ENCODE measurements at regions not wholly inside any gene's neighbourhood (a gene's known extent, or its start where the extent isn't known, plus 50 kb on each side); places are given as distances from the start of the nearest gene placed in this dataset.

DNA sequence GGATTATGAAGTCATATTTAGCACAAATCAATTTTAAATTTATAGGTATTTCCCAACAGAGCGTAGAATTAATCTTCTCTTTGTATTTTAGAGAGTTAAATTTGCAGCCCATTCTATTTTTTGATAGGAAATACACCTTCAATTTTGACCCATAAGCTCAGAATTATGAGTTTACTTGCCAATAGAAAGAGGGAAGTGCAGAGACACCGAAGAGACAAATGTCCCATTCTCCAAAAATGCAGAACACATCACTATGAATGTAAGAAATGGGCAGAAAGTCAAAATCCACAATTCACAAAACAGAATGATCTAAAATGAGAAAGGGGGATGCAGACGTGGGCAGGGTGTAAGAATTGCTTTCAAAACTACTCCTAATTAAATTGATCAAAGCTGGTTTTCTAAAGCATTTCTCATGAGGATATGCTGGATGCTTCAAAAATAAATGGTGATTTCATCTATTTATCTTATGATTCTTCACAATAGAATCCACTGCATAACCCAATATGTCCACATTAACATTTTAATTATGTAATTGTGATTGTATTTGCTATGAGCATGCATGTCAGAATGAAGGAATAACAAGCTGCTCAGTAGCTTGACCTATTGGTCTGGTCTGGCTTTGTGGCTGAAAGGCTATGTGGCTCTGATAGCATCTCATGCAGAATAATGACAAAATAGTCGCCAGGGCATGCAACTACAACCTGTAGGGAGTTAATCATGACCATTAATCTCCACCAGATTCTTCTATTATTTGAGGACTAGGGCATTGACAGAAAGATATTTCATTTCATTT lies 550.1 kb upstream of the CDH18 start:
- TF ChIP-seq, protein P1, sequence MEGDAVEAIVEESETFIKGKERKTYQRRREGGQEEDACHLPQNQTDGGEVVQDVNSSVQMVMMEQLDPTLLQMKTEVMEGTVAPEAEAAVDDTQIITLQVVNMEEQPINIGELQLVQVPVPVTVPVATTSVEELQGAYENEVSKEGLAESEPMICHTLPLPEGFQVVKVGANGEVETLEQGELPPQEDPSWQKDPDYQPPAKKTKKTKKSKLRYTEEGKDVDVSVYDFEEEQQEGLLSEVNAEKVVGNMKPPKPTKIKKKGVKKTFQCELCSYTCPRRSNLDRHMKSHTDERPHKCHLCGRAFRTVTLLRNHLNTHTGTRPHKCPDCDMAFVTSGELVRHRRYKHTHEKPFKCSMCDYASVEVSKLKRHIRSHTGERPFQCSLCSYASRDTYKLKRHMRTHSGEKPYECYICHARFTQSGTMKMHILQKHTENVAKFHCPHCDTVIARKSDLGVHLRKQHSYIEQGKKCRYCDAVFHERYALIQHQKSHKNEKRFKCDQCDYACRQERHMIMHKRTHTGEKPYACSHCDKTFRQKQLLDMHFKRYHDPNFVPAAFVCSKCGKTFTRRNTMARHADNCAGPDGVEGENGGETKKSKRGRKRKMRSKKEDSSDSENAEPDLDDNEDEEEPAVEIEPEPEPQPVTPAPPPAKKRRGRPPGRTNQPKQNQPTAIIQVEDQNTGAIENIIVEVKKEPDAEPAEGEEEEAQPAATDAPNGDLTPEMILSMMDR (IDR thresholded peaks at IDR 0.05) = no peak
- TF ChIP-seq POLR2A (IDR thresholded peaks at IDR 0.05) = no peak

Measured in testis (tissue), 2 donors.